ENCODE measurements at regions not wholly inside any gene's neighbourhood (a gene's known extent, or its start where the extent isn't known, plus 50 kb on each side); places are given as distances from the start of the nearest gene placed in this dataset.
"Not testable (repeated sequence)": the region's sequence is repeated elsewhere in the genome, so short reads cannot be mapped to it uniquely, and the experiment has no call there.

GRCh38 chr1:55800503-55800902 is 585.3 kb upstream of the USP24 start:
- DNase-seq = no peak

- no peak for DNase-seq
Observed at GRCh38 chr1:55793856-55794255, 578.7 kb upstream of the USP24 start.

- no peak for DNase-seq
Observed at GRCh38 chr1:55792870-55793269, 577.7 kb upstream of the USP24 start.

GRCh38 chr1:55789466-55789865 is 574.3 kb upstream of the USP24 start:
- DNase-seq = no peak

- no peak for DNase-seq
Observed at GRCh38 chr1:55786396-55786795, 571.2 kb upstream of the USP24 start.

- not testable (repeated sequence) for DNase-seq
Observed at GRCh38 chr1:55784941-55785450, 569.8 kb upstream of the USP24 start.

- no peak for DNase-seq
Observed at GRCh38 chr1:55781944-55782482, 566.8 kb upstream of the USP24 start.

GRCh38 chr1:55781003-55781402 is 565.8 kb upstream of the USP24 start:
- DNase-seq = no peak

GRCh38 chr1:55777545-55777944 is 562.4 kb upstream of the USP24 start:
- DNase-seq = no peak

GRCh38 chr1:55775007-55775406 is 559.8 kb upstream of the USP24 start:
- DNase-seq = no peak

GRCh38 chr1:55774446-55774845 is 559.3 kb upstream of the USP24 start:
- DNase-seq = no peak

GRCh38 chr1:55773211-55773940 is 558.2 kb upstream of the USP24 start:
- no peak for DNase-seq

GRCh38 chr1:55768327-55768952 is 553.3 kb upstream of the USP24 start:
- no peak for DNase-seq

- no peak for DNase-seq
Observed at GRCh38 chr1:55767171-55767570, 552.0 kb upstream of the USP24 start.

- not testable (repeated sequence) for DNase-seq
Observed at GRCh38 chr1:55765505-55765904, 550.3 kb upstream of the USP24 start.

- DNase-seq = no peak
Observed at GRCh38 chr1:55751776-55752175, 536.6 kb upstream of the USP24 start.

- no peak for DNase-seq
Observed at GRCh38 chr1:55750628-55750995, 535.4 kb upstream of the USP24 start.

GRCh38 chr1:55749975-55750627 is 534.9 kb upstream of the USP24 start:
- DNase-seq = no peak

GRCh38 chr1:55747408-55747841 is 532.3 kb upstream of the USP24 start:
- DNase-seq = no peak

GRCh38 chr1:55746710-55747109 is 531.5 kb upstream of the USP24 start:
- DNase-seq = no peak

- DNase-seq = no peak
Observed at GRCh38 chr1:55741516-55741915, 526.4 kb upstream of the USP24 start.

- no peak for DNase-seq
Observed at GRCh38 chr1:55735106-55735505, 519.9 kb upstream of the USP24 start.

- no peak for DNase-seq
Observed at GRCh38 chr1:55726994-55727393, 511.8 kb upstream of the USP24 start.

- DNase-seq = no peak
Observed at GRCh38 chr1:55725378-55725777, 510.2 kb upstream of the USP24 start.
